ENCODE measurements at regions not wholly inside any gene's neighbourhood (a gene's known extent, or its start where the extent isn't known, plus 50 kb on each side); places are given as distances from the start of the nearest gene placed in this dataset.

DNA sequence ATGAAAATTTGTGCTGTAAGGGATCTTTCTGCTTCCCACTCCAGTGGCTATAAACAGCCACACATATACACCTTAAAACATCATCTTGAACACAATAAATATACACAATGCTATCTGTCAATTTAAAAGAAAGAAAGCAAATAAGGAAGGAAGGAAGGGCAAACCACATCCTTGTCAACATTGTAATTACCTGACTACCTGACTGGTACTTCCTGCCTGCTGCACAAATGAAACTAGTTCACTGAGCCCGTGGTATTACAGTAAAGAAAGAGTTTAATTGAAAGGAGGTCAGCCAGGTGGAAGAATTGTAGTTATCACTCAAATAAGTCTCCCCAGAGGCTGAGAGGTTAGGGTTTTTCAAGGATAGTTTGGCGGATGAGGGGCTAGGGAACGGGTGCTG lies 344.4 kb upstream of the ASIC2 start:
- TF ChIP-seq, protein P1, sequence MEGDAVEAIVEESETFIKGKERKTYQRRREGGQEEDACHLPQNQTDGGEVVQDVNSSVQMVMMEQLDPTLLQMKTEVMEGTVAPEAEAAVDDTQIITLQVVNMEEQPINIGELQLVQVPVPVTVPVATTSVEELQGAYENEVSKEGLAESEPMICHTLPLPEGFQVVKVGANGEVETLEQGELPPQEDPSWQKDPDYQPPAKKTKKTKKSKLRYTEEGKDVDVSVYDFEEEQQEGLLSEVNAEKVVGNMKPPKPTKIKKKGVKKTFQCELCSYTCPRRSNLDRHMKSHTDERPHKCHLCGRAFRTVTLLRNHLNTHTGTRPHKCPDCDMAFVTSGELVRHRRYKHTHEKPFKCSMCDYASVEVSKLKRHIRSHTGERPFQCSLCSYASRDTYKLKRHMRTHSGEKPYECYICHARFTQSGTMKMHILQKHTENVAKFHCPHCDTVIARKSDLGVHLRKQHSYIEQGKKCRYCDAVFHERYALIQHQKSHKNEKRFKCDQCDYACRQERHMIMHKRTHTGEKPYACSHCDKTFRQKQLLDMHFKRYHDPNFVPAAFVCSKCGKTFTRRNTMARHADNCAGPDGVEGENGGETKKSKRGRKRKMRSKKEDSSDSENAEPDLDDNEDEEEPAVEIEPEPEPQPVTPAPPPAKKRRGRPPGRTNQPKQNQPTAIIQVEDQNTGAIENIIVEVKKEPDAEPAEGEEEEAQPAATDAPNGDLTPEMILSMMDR (conservative IDR thresholded peaks at IDR 0.05) = no peak
- no peak for TF ChIP-seq ZFX (IDR thresholded peaks at IDR 0.05)
